Upper lobe of left lung (tissue), 4 donors: ENCODE measurements at regions not wholly inside any gene's neighbourhood (a gene's known extent, or its start where the extent isn't known, plus 50 kb on each side); places are given as distances from the start of the nearest gene placed in this dataset.

Source experiments
- CTCF ChIP-seq, 6 experiments: fragments of 450-650 bp in 4 of 6; fragments of 200-600 bp in 2 of 6; sonication (generic) in 2 of 6; IDR thresholded peaks; one replicate each; pipeline ENCODE4 v1.5.1; 2016 to 2019; ENCODE audit warnings: antibody characterized with exemption in 6 of 6
- EP300 ChIP-seq, 4 donors: sonication (generic); formaldehyde crosslinking; IDR thresholded peaks; one replicate each; pipeline ENCODE4 v1.5.1; 2017; ENCODE audit warnings: antibody characterized with exemption in 4 of 4, control low read depth in 2 of 4
- POLR2A ChIP-seq, 4 donors: fragments of 450-650 bp; IDR thresholded peaks; one replicate each; pipeline ENCODE4 v1.5.1; 2016 to 2017; ENCODE audit warnings: antibody characterized with exemption in 4 of 4, mild to moderate bottlenecking in 2 of 4
- POLR2AphosphoS5 ChIP-seq, 2 donors: sonication (generic); formaldehyde crosslinking; IDR thresholded peaks; one replicate each; pipeline ENCODE4 v1.5.1; 2017; ENCODE audit warnings: antibody characterized with exemption in 2 of 2

- TF ChIP-seq CTCF (IDR thresholded peaks at IDR 0.05) (no peak), POLR2A (IDR thresholded peaks at IDR 0.05) (no peak), EP300 (IDR thresholded peaks at IDR 0.05) (no peak), POLR2AphosphoS5 (IDR thresholded peaks at IDR 0.05) (no peak)
These were observed 105.4 kb downstream of the ATP6V1G3 start for GRCh38 chr1:198435056-198435455.
